ENCODE measurements at regions not wholly inside any gene's neighbourhood (a gene's known extent, or its start where the extent isn't known, plus 50 kb on each side); places are given as distances from the start of the nearest gene placed in this dataset.
"Not testable (repeated sequence)": the region's sequence is repeated elsewhere in the genome, so short reads cannot be mapped to it uniquely, and the experiment has no call there.

GRCh38 chr21:5975719-5976118 lies 4545.7 kb upstream of the TPTE start:
- not testable (repeated sequence) for DNase-seq (ENCODE audit: low read depth)

- not testable (repeated sequence) for DNase-seq (ENCODE audit: low read depth)
Observed at GRCh38 chr21:5997586-5997985, 4523.8 kb upstream of the TPTE start.

- not testable (repeated sequence) for DNase-seq (ENCODE audit: low read depth)
Observed at GRCh38 chr21:6015422-6016057, 4505.8 kb upstream of the TPTE start.

GRCh38 chr21:6020460-6020859 lies 4500.9 kb upstream of the TPTE start:
- not testable (repeated sequence) for DNase-seq (ENCODE audit: low read depth)

- not testable (repeated sequence) for DNase-seq (ENCODE audit: low read depth)
Observed at GRCh38 chr21:6020953-6021716, 4500.2 kb upstream of the TPTE start.

GRCh38 chr21:6021717-6022270 lies 4499.6 kb upstream of the TPTE start:
- not testable (repeated sequence) for DNase-seq (ENCODE audit: low read depth)

GRCh38 chr21:6023331-6023730 lies 4498.1 kb upstream of the TPTE start:
- not testable (repeated sequence) for DNase-seq (ENCODE audit: low read depth)

- DNase-seq (ENCODE audit: low read depth) = not testable (repeated sequence)
Observed at GRCh38 chr21:6025139-6025538, 4496.2 kb upstream of the TPTE start.

- not testable (repeated sequence) for DNase-seq (ENCODE audit: low read depth)
Observed at GRCh38 chr21:6027497-6027896, 4493.9 kb upstream of the TPTE start.

- not testable (repeated sequence) for DNase-seq (ENCODE audit: low read depth)
Observed at GRCh38 chr21:6034124-6034678, 4487.2 kb upstream of the TPTE start.

- not testable (repeated sequence) for DNase-seq (ENCODE audit: low read depth)
Observed at GRCh38 chr21:6034820-6035473, 4486.4 kb upstream of the TPTE start.

- not testable (repeated sequence) for DNase-seq (ENCODE audit: low read depth)
Observed at GRCh38 chr21:6035474-6036155, 4485.8 kb upstream of the TPTE start.

- not testable (repeated sequence) for DNase-seq (ENCODE audit: low read depth)
Observed at GRCh38 chr21:6039224-6039623, 4482.2 kb upstream of the TPTE start.

- not testable (repeated sequence) for DNase-seq (ENCODE audit: low read depth)
Observed at GRCh38 chr21:6040095-6040494, 4481.3 kb upstream of the TPTE start.

GRCh38 chr21:6043430-6044275 lies 4477.7 kb upstream of the TPTE start:
- DNase-seq (ENCODE audit: low read depth) = not testable (repeated sequence)

GRCh38 chr21:6044695-6045094 lies 4476.7 kb upstream of the TPTE start:
- DNase-seq (ENCODE audit: low read depth) = not testable (repeated sequence)

- not testable (repeated sequence) for DNase-seq (ENCODE audit: low read depth)
Observed at GRCh38 chr21:6049930-6050329, 4471.5 kb upstream of the TPTE start.

GRCh38 chr21:6052109-6052508 lies 4469.3 kb upstream of the TPTE start:
- not testable (repeated sequence) for DNase-seq (ENCODE audit: low read depth)

GRCh38 chr21:6053145-6053544 lies 4468.2 kb upstream of the TPTE start:
- DNase-seq (ENCODE audit: low read depth) = not testable (repeated sequence)

- DNase-seq (ENCODE audit: low read depth) = not testable (repeated sequence)
Observed at GRCh38 chr21:6058997-6059396, 4462.4 kb upstream of the TPTE start.
